8988T (cell line): ENCODE measurements at regions not wholly inside any gene's neighbourhood (a gene's known extent, or its start where the extent isn't known, plus 50 kb on each side); places are given as distances from the start of the nearest gene placed in this dataset.
"Not testable (repeated sequence)": the region's sequence is repeated elsewhere in the genome, so short reads cannot be mapped to it uniquely, and the experiment has no call there.

Experiments used
- DNase-seq: peaks from one replicate; pipeline ENCODE4 v3.0.0; 2011

DNA sequence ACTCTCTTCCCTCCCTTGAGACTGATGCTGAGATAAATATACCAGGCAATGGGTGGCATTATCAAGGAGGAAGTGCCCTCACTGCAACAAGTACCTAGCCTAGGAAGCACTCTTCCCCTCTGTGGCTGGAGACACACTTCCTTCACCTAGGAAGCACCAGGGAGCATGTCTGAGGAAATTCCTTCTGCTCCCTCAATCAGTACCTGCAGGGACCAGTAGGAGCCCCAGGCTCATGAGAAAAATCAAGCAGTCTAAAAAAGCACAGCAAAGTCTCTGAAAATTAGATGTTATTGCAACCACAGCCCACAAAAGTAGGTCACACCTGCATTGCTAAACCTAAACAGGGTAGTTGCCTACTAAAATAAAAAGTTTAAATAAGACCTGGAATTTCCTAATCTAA, 78.2 kb upstream of the TRPM1 start:
- DNase-seq = no peak

GRCh38 chr15:31193291-31193690, 91.8 kb upstream of the TRPM1 start:
- DNase-seq = no peak

DNA sequence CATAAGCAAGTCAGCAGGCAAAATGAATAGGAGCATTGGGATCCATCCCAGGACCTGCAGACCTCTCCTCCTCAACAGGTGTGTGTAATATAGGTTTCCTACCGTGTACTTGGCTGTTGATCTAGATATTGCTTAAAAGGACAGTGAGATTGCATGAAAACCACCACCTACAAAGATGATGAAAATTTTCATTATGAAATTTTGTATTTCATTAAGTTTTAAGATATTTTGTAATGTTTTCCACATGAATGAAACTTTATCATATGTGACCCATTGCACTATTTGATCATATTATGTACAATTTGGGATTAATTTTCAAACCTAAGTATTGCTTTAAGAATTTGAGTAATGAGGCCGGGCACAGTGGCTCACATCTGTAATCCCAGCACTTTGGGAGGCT, 94.3 kb upstream of the TRPM1 start:
- no peak for DNase-seq

- DNase-seq = no peak
Observed at GRCh38 chr15:31197497-31198414, 96.2 kb upstream of the TRPM1 start.

GRCh38 chr15:31200735-31201151, 99.2 kb upstream of the TRPM1 start:
- DNase-seq = peak; percentile 57

- DNase-seq = no peak
Observed at GRCh38 chr15:31202953-31203352, 101.4 kb upstream of the TRPM1 start.

DNA sequence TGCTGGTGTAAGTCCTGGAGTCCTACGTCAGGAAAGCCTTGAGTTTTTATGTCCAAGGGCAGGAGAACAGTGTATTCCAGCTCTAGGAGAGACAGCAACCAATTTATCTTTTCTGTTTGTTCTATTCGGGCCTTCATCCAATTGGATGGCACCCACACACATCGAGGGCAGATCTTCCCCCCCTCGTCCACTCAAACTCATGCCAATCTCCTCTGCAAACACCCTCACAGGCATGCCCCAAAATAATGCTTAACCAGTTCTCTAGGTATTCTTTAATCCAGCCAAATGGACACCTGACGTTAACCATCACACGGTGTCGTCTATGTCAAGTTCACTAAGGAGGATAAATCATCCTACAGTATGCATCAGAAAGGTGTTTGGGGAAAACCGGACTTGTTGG, 102.5 kb upstream of the TRPM1 start:
- no peak for DNase-seq

DNA sequence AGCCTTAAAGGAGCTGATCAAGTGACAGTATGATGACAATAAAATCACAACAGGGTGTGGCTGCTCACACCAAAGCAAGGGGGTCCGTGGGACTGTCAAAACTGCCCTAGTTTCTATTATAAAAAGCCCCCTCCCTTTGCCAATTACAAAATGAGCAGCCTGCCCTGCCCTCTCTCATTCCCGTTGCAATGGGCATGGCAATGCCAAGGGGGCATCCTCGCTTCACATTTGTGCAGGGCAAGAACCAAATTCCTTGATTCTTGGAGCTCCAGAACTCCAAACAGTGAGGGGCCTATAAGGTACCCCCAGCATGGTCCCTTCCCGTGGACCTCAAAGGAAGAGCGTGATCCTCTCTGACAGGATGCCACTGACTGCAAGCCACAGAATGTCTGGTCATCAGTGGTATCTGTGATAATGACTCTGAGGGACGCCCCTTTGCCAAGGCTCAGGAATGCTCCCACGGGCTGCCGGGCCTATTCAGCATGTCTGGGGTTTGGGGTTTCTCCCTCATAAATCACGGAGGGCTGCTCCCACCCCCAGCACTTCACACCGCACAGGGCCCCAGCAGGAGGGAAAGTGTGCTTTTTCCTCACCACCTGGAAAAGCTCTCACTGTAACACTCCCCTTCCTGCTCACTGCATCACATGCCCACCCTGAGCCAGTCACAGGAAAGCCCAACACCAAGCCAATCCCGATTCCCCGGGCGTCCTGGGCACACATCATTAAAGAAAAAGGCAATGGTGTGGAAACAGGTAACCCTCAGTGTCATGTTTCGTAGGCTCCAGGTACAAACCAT, 105.1 kb upstream of the TRPM1 start:
- no peak for DNase-seq

DNA sequence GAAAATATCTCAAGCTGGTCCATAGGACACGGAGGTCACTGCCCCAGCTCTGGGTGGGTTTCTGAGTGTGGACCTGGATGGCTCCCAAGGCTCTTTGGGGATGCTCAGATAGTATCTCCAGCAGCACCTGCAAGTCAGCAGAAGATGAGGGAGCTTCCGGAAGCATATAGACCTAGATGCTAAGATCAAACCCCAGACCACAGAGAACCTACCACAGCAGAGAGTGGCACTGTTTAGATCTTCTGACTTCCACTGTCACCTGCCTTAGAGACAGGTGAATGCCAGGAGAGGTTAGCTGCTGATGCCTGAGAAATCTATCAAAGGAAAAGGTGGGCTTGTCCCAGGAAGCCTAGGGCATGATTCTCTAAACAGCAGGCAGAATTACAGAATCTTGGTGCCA, 105.7 kb upstream of the TRPM1 start:
- no peak for DNase-seq

DNA sequence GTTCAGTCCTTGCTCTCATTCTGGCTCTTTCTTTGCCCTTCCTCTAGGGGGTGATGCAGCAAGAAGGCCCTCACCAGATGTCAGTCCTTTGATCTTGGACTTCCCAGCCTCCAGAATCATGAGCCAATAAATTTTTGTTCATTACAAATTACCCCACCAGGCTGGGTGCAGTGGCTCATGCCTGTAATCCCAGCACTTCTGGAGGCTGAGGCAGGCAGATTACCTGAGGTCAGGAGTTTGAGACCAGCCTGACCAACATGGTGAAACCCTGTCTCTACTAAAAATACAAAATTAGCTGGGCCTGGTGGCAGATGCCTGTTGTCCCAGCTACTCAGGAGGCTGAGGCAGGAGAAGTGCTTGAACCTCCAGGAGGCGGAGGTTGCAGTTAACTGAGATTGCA, 106.3 kb upstream of the TRPM1 start:
- DNase-seq = not testable (repeated sequence)

DNA sequence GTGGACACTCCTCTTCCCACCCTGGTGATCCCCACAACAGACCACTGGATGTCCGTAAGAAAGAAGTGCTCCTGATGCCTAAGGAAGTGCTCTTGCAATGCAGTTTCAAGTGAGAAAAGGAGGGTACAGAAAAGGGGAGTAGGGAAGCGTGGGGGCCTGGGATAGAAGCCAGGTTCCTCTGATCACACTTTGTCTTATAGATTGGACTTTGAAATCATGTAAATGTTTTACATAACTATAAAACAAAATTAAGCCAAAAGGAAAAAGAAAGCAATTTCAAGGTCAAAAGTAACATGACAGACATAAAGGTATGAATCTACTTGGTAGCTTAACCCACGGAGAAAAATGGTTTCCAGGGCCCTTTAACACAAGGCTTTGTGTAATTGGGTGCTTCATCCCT, 107.3 kb upstream of the TRPM1 start:
- no peak for DNase-seq

- no peak for DNase-seq
Observed at GRCh38 chr15:31211353-31211752, 109.8 kb upstream of the TRPM1 start.

DNA sequence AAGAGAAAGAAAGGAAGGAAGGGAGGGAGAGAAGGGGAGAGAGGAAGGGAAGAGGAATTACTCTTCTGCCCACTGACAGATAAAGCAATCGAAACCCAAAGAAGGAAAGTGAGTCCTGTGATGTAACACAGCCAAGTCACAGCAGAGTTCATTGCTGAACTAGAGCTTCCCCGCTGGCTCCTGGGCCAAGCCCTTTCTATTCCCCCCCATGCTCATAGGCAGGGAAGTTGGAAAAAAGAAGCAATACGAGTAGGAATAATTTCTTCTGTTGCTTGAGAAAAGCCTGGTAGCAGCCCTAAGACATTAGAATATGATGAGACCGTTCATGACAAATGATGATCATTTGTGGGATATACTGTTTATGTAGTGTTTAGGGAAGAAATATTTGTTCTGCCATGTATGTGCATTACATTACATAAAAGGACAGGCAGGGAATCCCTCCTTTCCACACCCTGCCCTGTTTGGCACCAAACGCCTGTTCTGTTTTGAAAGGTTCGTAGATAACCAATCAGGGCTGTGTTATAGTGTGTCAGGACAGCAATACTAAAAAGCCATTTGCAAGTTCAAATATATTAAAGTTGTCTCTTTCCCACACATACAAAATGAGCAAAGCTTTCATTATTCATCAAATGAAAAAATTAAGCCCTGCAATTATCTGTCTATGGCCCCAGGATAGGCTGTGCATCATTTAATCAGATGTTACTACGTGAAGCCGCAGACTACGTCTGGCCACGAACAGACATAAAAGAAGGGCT, 111.0 kb upstream of the TRPM1 start:
- no peak for DNase-seq

DNA sequence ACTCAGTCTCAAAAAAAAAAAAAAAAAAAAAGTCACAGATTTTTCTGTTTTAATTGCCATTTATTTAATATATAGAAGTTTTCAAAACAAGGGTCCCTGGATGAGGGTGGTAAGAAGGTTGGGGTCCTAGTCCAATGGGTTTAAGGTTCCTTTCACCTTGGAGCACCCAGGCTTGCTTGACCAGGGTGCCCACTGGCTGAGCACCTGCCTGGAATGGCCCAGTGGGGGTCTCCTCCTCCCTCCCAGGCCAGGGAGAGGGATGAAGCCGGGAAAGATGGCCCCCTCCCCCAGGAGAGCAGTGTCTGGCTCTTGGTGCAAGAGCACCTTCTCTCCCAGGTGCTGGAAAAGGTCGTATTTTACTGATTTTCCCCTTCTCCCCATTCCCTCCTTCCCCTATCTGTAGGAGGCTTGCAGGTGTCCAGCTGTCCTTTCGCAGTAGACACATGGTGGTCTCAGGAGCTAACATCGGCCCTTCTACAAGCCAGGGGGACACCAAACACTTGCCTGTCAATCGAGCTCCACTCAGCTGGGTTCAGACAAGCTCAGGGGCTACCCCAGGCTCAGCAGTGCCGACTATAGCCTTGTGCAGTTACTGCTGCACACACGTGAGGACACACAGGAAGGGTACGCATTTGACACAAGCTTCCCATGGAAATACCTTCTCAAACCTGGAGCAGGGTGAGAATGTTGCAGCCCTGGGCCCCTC, 112.3 kb upstream of the KLF13 start:
- no peak for DNase-seq

- no peak for DNase-seq
Observed at GRCh38 chr15:31214864-31215489, 111.7 kb upstream of the KLF13 start.

GRCh38 chr15:31215490-31216214, 111.0 kb upstream of the KLF13 start:
- peak; percentile 69 for DNase-seq

DNA sequence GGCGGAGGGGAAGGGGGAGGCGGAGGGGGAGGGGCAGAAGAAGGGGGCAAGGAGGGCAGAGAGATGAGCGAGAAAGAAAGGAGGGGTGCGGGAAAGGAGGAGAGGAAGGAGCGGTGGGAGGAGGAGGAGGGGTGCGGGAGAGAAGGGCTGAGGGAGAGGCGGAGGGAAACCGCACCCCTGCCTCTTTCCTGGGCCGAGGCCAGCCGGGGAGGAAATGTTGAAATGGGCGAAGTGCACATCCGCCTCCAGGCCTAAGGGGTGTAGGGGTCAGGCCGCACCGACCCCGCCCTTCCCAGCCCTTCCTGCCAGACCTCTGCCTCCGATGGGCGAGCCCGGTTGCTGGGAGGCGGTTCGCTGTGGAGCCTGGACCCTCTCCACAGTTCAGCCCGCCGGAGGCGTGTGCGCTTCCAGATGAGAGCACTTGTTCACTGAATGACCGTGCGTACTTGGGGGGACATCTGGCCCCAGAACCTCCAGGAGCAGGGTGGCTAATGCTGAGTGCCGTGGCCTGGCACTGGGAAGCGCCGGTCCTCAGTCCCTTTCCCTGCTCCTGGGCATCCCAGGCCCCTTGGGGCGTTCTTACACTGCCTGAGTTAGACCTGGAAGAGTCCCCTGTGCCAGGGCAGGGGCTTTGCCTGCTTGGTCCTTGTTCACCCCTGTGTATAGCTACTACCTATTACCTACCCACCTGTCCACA, 110.3 kb upstream of the KLF13 start:
- peak; percentile 40 for DNase-seq

DNA sequence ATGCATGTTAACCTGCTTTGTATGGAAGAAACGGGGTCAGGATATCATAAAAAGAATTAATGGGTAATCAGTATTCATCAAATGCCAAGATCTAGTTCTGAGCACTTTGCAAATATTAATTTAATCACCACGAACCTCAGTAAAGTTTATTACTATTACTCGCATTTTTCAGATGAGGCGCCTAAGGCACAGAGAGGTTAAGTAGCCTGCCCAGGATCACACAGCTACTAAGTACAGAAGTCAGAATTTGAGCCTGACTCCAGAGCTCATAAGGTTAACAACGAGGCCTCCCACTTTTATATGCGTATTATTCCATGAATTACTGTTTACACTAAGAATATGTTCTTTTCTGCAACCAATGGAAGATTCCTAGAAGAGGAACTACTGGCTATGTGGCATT, 109.6 kb upstream of the KLF13 start:
- DNase-seq = no peak

DNA sequence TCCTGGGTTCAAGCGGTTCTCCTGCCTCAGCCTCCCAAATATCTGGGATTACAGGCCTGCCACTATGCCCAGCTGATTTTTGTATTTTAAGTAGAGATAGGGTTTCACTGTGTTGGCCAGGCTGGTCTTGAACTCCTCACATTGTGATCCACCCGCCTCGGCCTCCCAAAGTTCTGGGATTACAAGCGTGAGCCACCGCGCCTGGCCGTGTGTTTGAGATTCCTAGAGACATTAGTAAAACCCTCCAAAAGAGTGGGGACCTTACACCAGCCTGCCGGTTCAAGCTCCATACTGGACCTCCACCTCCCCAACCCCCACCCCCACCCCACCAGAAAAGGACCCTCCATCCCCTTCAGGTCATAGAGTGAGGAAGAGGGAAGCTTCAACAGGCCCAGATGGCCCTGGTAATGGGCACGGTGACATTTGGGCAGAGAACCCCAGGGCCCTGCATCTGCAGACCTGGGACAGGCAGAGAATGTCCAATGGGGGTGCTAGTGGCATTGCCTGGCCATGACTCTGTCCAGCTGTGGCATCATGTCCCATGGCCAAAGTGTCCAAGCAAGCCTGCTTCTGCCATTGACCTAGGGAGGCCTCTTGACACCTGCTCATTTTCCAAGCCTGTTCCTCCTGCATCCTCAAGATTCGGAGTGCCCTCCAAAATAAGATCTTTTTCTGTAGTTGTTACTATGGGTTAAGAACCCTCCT, 108.9 kb upstream of the KLF13 start:
- no peak for DNase-seq

- DNase-seq = no peak
Observed at GRCh38 chr15:31219221-31219620, 107.4 kb upstream of the KLF13 start.
